HUES6 (cell line): ENCODE measurements at regions not wholly inside any gene's neighbourhood (a gene's known extent, or its start where the extent isn't known, plus 50 kb on each side); places are given as distances from the start of the nearest gene placed in this dataset.
"Not testable (repeated sequence)": the region's sequence is repeated elsewhere in the genome, so short reads cannot be mapped to it uniquely, and the experiment has no call there.

Source experiments
- H3K27ac ChIP-seq: 2 replicates; pipeline ENCODE4 v1.7.0; 2013; ENCODE audit warnings: low read depth, mild to moderate bottlenecking, low read length, inconsistent platforms
- H3K27me3 ChIP-seq: 2 replicates; pipeline ENCODE4 v1.6.1; 2013; ENCODE audit warnings: low read length; ENCODE audit not compliant: control insufficient read depth, insufficient read depth
- H3K36me3 ChIP-seq: 2 replicates; pipeline ENCODE4 v1.6.1; 2013; ENCODE audit warnings: low read length; ENCODE audit not compliant: control insufficient read depth, insufficient read depth
- H3K4me1 ChIP-seq: 2 replicates; pipeline ENCODE4 v1.6.1; 2013; ENCODE audit warnings: low read length; ENCODE audit not compliant: control insufficient read depth, insufficient read depth
- H3K4me3 ChIP-seq: 2 replicates; pipeline ENCODE4 v1.5.1; 2013; ENCODE audit warnings: low read depth, low read length
- H3K9ac ChIP-seq: one replicate; pipeline ENCODE4 v1.6.1; 2013; ENCODE audit warnings: mild to moderate bottlenecking, low read length
- H3K9me3 ChIP-seq: 2 replicates; pipeline ENCODE4 v1.6.1; 2013; ENCODE audit warnings: low read depth, low read length; ENCODE audit not compliant: control insufficient read depth, insufficient read depth

- Histone ChIP-seq H3K4me1 (peaks cover 15% of the 10 kb centered on the region), H3K36me3 (no peaks in the 10 kb centered on the region), H3K9ac (no peak overlapping the region), H3K27ac (no peak overlapping the region), H3K27me3 (peaks cover 11% of the 10 kb centered on the region; the same call in 1 of the 2 replicates), H3K4me3 (no peak overlapping the region), H3K9me3 (no peaks in the 10 kb centered on the region)
Measured at GRCh38 chrX:115702982-115703381, 142.0 kb downstream of the PLS3 start.

DNA sequence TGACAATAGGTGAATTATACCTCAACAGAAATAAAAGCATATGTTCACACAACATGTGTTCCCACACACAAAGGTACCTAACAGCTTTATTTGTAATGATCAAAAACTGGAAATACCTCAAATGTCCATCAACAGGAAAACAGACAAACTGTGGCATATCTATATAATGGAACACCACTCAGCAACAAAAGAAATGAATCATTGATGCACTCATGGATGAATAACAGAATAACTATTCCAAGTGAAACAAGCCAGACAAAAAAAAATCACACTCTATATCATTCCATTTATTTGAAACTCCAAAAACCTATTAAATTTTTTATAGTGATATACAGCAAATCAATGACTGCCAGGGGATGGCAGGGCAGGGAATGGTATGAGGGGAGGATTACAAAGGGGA, 148.1 kb downstream of the PLS3 start:
- Histone ChIP-seq H3K27me3 (peaks cover 7% of the 10 kb centered on the region; the same call in 1 of the 2 replicates), H3K4me3 (no peak overlapping the region), H3K36me3 (no peaks in the 10 kb centered on the region), H3K9ac (no peak overlapping the region), H3K9me3 (no peaks in the 10 kb centered on the region), H3K27ac (no peak overlapping the region), H3K4me1 (peaks cover 25% of the 10 kb centered on the region; the same call in 1 of the 2 replicates)

DNA sequence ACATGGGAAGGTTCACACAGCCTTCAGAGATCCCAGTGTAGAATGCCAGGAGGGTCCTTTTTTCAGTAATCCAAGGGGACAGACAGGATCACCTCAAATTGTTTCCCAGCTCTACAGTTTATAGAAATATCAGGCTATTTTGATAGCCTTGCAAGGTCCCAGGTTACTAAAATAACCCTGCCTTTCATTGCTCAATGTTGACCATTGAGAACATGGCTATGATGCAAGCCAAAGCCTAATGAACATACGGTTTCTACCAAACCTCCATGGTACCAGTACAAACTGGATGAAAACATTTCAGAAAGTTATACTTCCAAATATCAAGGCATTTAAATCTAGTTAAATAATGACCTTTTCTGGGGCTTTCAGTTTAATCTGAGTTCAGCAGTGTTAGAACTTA, 151.5 kb downstream of the PLS3 start:
- H3K9me3 ChIP-seq, result no peaks in the 10 kb centered on the region
- no peaks in the 10 kb centered on the region for H3K36me3 ChIP-seq
- no peak overlapping the region for H3K27ac ChIP-seq
- H3K9ac ChIP-seq, result no peak overlapping the region
- H3K4me3 ChIP-seq, result no peak overlapping the region
- peaks cover 17% of the 10 kb centered on the region; the same call in 1 of the 2 replicates for H3K4me1 ChIP-seq
- peaks cover 7% of the 10 kb centered on the region; the same call in 1 of the 2 replicates for H3K27me3 ChIP-seq

DNA sequence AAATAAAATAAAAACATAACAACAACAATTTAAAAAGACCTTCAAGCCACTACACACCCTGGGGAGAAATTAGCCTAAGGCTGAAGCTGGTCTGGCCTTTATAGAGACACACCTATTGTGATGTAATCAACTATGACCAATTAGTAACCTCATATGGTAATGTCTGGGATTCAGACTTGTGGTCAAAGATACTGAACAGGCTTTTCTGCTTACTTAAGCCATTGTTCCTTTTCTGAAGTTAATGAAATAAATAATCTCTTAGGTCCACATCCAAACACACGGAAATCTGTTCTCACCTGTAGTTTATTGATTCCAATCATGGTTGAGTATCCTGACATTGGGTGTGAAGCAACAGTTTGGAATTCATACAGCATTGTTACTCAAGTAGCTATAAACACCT, 152.5 kb downstream of the PLS3 start:
- H3K9ac ChIP-seq, result no peak overlapping the region
- H3K9me3 ChIP-seq, result no peaks in the 10 kb centered on the region
- no peak overlapping the region for H3K4me3 ChIP-seq
- H3K36me3 ChIP-seq, result no peaks in the 10 kb centered on the region
- H3K27ac ChIP-seq, result no peak overlapping the region
- H3K27me3 ChIP-seq, result peaks cover 7% of the 10 kb centered on the region; the same call in 1 of the 2 replicates
- peaks cover 10% of the 10 kb centered on the region; the same call in 1 of the 2 replicates for H3K4me1 ChIP-seq

GRCh38 chrX:115719171-115719570, 158.2 kb downstream of the PLS3 start:
- Histone ChIP-seq H3K27ac (no peak overlapping the region), H3K9ac (no peak overlapping the region), H3K4me1 (no peaks in the 10 kb centered on the region), H3K36me3 (no peaks in the 10 kb centered on the region), H3K27me3 (no peaks in the 10 kb centered on the region; the same call in 1 of the 2 replicates), H3K9me3 (no peaks in the 10 kb centered on the region), H3K4me3 (no peak overlapping the region)

GRCh38 chrX:115722724-115723433, 161.9 kb downstream of the PLS3 start:
- H3K4me1 ChIP-seq, H3K9me3 ChIP-seq, H3K27me3 ChIP-seq, H3K36me3 ChIP-seq: not testable (repeated sequence)
- Histone ChIP-seq H3K4me3 (peak overlapping the region; percentile 61), H3K27ac (peak overlapping the region; percentile 18; the same call in 1 of the 2 replicates), H3K9ac (peak overlapping the region; percentile 74)

GRCh38 chrX:115725370-115725769, 164.4 kb downstream of the PLS3 start:
- H3K27me3 ChIP-seq, H3K36me3 ChIP-seq, H3K4me3 ChIP-seq, H3K9ac ChIP-seq, H3K9me3 ChIP-seq, H3K27ac ChIP-seq, H3K4me1 ChIP-seq: not testable (repeated sequence)

DNA sequence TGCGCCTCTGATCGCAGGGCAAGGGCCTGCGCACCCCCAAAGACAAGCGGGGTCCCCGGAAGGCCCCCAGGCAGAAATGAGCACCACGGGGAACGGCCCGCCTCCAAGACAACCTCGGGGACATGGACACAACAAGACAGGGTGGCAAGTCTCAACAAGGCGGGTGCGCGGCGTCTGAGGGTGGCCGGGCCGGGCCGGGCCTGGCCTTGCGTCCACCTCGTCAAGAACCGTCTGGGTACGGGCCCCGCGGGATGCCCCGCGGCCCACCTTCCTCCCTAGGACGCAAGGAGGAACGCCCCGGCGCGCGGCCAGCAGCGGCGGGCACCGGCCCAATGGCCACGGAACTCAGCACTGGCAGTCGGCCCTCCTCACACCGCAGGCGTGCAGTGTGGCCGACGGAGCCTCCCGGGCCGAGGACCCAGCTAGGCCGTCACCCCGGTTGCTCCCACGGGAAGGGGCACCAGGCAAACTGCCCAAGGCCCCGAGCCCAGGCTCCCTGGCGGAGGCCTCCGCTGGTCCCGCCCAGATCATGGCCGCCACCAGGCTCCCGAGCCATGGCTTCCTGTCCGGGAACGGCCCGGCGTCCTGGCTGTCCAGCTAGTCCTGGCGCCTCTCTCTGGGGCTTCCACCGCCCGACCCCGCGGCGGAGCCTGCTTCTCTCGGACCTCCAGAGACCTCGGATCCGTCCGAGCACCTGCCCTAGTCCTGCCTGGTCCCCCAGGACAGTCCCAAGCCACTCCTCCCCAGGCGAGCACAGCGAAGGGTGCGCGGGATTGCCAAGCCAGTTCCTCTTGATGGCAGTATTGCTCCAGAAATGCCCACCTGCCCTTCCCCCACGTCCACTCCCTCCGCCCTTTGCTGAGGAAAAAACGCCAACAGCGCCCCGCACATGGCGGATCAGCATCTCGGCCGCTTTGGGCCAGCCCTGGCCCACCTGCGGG, 167.1 kb downstream of the PLS3 start:
- not testable (repeated sequence) for H3K27ac ChIP-seq, H3K36me3 ChIP-seq, H3K4me1 ChIP-seq, H3K9ac ChIP-seq, H3K4me3 ChIP-seq, H3K27me3 ChIP-seq, H3K9me3 ChIP-seq

GRCh38 chrX:115732530-115732929, 171.6 kb downstream of the PLS3 start:
- H3K4me3 ChIP-seq, result not testable (repeated sequence)

GRCh38 chrX:115735269-115735668, 174.3 kb downstream of the PLS3 start:
- H3K27ac ChIP-seq, H3K4me1 ChIP-seq, H3K9ac ChIP-seq, H3K27me3 ChIP-seq, H3K4me3 ChIP-seq, H3K36me3 ChIP-seq, H3K9me3 ChIP-seq: not testable (repeated sequence)

More at GRCh38 chrX:115732530-115732929, 171.6 kb downstream of the PLS3 start:
- H3K9ac ChIP-seq, H3K36me3 ChIP-seq, H3K27me3 ChIP-seq, H3K9me3 ChIP-seq, H3K4me1 ChIP-seq, H3K27ac ChIP-seq: not testable (repeated sequence)
